SK-N-SH treated with all-trans-retinoic acid at 6 μM for 48 hours (cell line): ENCODE measurements at regions not wholly inside any gene's neighbourhood (a gene's known extent, or its start where the extent isn't known, plus 50 kb on each side); places are given as distances from the start of the nearest gene placed in this dataset.

ENCODE experiments used
- ATAC-seq: fragments of 200-7000 bp; cut with Tn5 transposase; 3 replicates; pipeline ENCODE4 v1.9.1; 2020; ENCODE audit warnings: mild to moderate bottlenecking, moderate library complexity
- ARNTL ChIP-seq: fragments of 450-650 bp; formaldehyde crosslinking; IDR thresholded peaks from 2 replicates; pipeline ENCODE4 v1.5.0; 2020; ENCODE audit warnings: low read depth, mild to moderate bottlenecking, moderate library complexity, borderline replicate concordance
- BACH2 ChIP-seq: fragments of 250-450 bp; sonication (Bioruptor Pico); IDR thresholded peaks from 2 replicates; pipeline ENCODE4 v1.9.0; 2021; ENCODE audit warnings: mild to moderate bottlenecking, borderline replicate concordance
- CSDC2 ChIP-seq: fragments of 250-450 bp; sonication (Bioruptor Pico); IDR thresholded peaks from 2 replicates; pipeline ENCODE4 v1.5.0; 2020; ENCODE audit warnings: mild to moderate bottlenecking, moderate library complexity
- CSRNP3 ChIP-seq: fragments of 250-450 bp; sonication (Bioruptor Pico); IDR thresholded peaks from 2 replicates; pipeline ENCODE4 v1.5.1; 2021; ENCODE audit warnings: mild to moderate bottlenecking, moderate library complexity
- ESRRG ChIP-seq: fragments of 250-450 bp; sonication (Bioruptor Pico); IDR thresholded peaks from 2 replicates; pipeline ENCODE4 v1.6.1; 2021; ENCODE audit warnings: mild to moderate bottlenecking
- GLIS3 ChIP-seq: fragments of 250-450 bp; sonication (Bioruptor Pico); IDR thresholded peaks from 2 replicates; pipeline ENCODE4 v1.5.0; 2020; ENCODE audit warnings: mild to moderate bottlenecking, moderate library complexity
- ISL1 ChIP-seq: fragments of 250-450 bp; sonication (Bioruptor Pico); IDR thresholded peaks from 2 replicates; pipeline ENCODE4 v2.1.2; 2022; ENCODE audit warnings: mild to moderate bottlenecking, moderate library complexity
- OSR1 ChIP-seq: fragments of 250-450 bp; sonication (Bioruptor Pico); IDR thresholded peaks from 2 replicates; pipeline ENCODE4 v1.8.0; 2022; ENCODE audit warnings: moderate library complexity, mild to moderate bottlenecking, inconsistent platforms
- PATZ1 ChIP-seq: fragments of 250-450 bp; sonication (Bioruptor Pico); IDR thresholded peaks from 2 replicates; pipeline ENCODE4 v1.8.0; 2020; ENCODE audit warnings: mild to moderate bottlenecking, moderate library complexity, borderline replicate concordance
- POU6F1 ChIP-seq: fragments of 250-450 bp; sonication (Bioruptor Pico); IDR thresholded peaks from 2 replicates; pipeline ENCODE4 v1.8.0; 2021; ENCODE audit warnings: low read depth, mild to moderate bottlenecking, moderate library complexity, borderline replicate concordance
- PPARA ChIP-seq: fragments of 250-450 bp; sonication (Bioruptor Pico); IDR thresholded peaks from 2 replicates; pipeline ENCODE4 v1.5.0; 2020; ENCODE audit warnings: mild to moderate bottlenecking, borderline replicate concordance
- RARB ChIP-seq: fragments of 250-450 bp; sonication (Bioruptor Pico); IDR thresholded peaks from 2 replicates; pipeline ENCODE4 v1.8.0; 2021; ENCODE audit warnings: mild to moderate bottlenecking, moderate library complexity
- SNAI2 ChIP-seq: fragments of 250-450 bp; sonication (Bioruptor Pico); IDR thresholded peaks from 2 replicates; pipeline ENCODE4 v1.5.0; 2020; ENCODE audit warnings: mild to moderate bottlenecking, moderate library complexity
- TCF4 ChIP-seq: fragments of 250-450 bp; sonication (Bioruptor Pico); IDR thresholded peaks from 2 replicates; pipeline ENCODE4 v1.8.0; 2021; ENCODE audit warnings: mild to moderate bottlenecking, moderate library complexity, borderline replicate concordance
- TOX ChIP-seq: fragments of 250-450 bp; sonication (Bioruptor Pico); IDR thresholded peaks from 2 replicates; pipeline ENCODE4 v1.8.0; 2021; ENCODE audit warnings: mild to moderate bottlenecking, moderate library complexity, borderline replicate concordance
- ZFP3 ChIP-seq: fragments of 250-450 bp; sonication (Bioruptor Pico); IDR thresholded peaks from 2 replicates; pipeline ENCODE4 v1.5.0; 2020; ENCODE audit warnings: mild to moderate bottlenecking, moderate library complexity
- ZNF565 ChIP-seq: fragments of 450-650 bp; formaldehyde crosslinking; conservative IDR thresholded peaks from 2 replicates; pipeline ENCODE4 v1.5.0; 2020; ENCODE audit warnings: low read depth, mild to moderate bottlenecking, moderate library complexity
- ZNF70 ChIP-seq: fragments of 450-650 bp; formaldehyde crosslinking; IDR thresholded peaks from 2 replicates; pipeline ENCODE4 v1.5.0; 2020; ENCODE audit warnings: mild to moderate bottlenecking, moderate library complexity
- ZNF8 ChIP-seq: fragments of 450-650 bp; formaldehyde crosslinking; IDR thresholded peaks from 2 replicates; pipeline ENCODE4 v1.5.0; 2020; ENCODE audit warnings: mild to moderate bottlenecking, moderate library complexity
- TF ChIP-seq, protein P1 (sequence below): fragments of 250-450 bp; sonication (Bioruptor Pico); IDR thresholded peaks from 2 replicates; pipeline ENCODE4 v1.5.0; 2020; ENCODE audit warnings: mild to moderate bottlenecking, moderate library complexity
- TF ChIP-seq, protein P2 (sequence below): fragments of 250-450 bp; sonication (Bioruptor Pico); IDR thresholded peaks from 2 replicates; pipeline ENCODE4 v1.5.1; 2020; ENCODE audit warnings: low read depth, mild to moderate bottlenecking, moderate library complexity

DNA sequence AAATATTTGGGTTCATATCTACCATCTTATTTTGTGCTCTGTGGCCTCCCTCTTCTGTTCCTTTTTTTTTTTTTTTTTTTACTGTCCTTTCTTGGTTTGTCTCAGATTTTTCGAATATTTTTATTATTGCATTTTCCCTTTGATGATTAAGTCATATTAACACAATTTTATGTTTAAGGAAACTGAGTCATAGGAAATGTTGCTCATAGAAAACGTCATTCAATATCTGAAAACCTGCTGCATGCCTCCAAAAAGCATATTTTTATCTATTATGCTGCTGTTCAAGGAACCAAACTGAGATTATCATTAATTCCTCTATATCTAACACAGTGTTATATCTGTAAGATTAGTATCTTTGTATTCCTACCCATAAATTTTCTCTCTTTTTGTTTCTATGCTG lies 614.3 kb upstream of the SLC8A1 start:
- no peak for ATAC-seq
- TF ChIP-seq PPARA (CRISPR knock-in tag), result no peak
- no peak for TF ChIP-seq CSDC2 (CRISPR knock-in tag)
- TF ChIP-seq ESRRG (CRISPR knock-in tag), result no peak
- TF ChIP-seq, protein P1, sequence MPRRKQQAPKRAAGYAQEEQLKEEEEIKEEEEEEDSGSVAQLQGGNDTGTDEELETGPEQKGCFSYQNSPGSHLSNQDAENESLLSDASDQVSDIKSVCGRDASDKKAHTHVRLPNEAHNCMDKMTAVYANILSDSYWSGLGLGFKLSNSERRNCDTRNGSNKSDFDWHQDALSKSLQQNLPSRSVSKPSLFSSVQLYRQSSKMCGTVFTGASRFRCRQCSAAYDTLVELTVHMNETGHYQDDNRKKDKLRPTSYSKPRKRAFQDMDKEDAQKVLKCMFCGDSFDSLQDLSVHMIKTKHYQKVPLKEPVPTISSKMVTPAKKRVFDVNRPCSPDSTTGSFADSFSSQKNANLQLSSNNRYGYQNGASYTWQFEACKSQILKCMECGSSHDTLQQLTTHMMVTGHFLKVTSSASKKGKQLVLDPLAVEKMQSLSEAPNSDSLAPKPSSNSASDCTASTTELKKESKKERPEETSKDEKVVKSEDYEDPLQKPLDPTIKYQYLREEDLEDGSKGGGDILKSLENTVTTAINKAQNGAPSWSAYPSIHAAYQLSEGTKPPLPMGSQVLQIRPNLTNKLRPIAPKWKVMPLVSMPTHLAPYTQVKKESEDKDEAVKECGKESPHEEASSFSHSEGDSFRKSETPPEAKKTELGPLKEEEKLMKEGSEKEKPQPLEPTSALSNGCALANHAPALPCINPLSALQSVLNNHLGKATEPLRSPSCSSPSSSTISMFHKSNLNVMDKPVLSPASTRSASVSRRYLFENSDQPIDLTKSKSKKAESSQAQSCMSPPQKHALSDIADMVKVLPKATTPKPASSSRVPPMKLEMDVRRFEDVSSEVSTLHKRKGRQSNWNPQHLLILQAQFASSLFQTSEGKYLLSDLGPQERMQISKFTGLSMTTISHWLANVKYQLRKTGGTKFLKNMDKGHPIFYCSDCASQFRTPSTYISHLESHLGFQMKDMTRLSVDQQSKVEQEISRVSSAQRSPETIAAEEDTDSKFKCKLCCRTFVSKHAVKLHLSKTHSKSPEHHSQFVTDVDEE (CRISPR knock-in tag), result no peak
- no peak for TF ChIP-seq ARNTL (CRISPR knock-in tag)
- TF ChIP-seq SNAI2 (CRISPR knock-in tag), result no peak
- TF ChIP-seq OSR1 (CRISPR knock-in tag), result no peak

DNA sequence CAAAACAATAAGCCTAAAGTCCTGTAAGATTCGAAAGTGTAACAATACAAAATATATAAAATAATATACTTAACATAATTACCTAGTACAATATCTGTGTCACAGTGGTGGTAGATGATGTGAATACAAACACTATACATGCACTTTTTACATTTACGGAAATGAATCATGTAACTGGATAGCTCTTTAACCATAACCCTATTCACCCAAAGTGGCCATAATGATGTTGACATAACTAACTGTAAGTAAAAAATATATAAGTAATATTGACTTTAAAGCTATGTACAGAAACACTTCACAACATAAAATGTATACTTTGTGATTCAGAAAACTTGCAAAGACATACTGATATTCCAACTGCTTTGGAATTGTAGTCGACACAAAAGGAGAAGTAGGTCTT lies 616.9 kb upstream of the SLC8A1 start:
- ATAC-seq, result no peak
- no peak for TF ChIP-seq OSR1 (CRISPR knock-in tag)
- no peak for TF ChIP-seq ISL1 (CRISPR knock-in tag)
- no peak for TF ChIP-seq RARB (CRISPR knock-in tag)
- TF ChIP-seq ZFP3 (CRISPR knock-in tag), result no peak
- TF ChIP-seq PATZ1 (CRISPR knock-in tag), result no peak
- TF ChIP-seq, protein P2, sequence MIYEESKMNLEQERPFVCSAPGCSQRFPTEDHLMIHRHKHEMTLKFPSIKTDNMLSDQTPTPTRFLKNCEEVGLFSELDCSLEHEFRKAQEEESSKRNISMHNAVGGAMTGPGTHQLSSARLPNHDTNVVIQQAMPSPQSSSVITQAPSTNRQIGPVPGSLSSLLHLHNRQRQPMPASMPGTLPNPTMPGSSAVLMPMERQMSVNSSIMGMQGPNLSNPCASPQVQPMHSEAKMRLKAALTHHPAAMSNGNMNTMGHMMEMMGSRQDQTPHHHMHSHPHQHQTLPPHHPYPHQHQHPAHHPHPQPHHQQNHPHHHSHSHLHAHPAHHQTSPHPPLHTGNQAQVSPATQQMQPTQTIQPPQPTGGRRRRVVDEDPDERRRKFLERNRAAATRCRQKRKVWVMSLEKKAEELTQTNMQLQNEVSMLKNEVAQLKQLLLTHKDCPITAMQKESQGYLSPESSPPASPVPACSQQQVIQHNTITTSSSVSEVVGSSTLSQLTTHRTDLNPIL (CRISPR knock-in tag), result no peak
- no peak for TF ChIP-seq GLIS3 (CRISPR knock-in tag)

GRCh38 chr2:41078341-41078740 lies 626.5 kb upstream of the SLC8A1 start:
- TF ChIP-seq SNAI2 (CRISPR knock-in tag) (no peak), BACH2 (CRISPR knock-in tag) (no peak), CSDC2 (CRISPR knock-in tag) (no peak), OSR1 (CRISPR knock-in tag) (no peak), CSRNP3 (no peak), ZNF70 (no peak), TCF4 (CRISPR knock-in tag) (no peak), ZNF565 (no peak), ESRRG (CRISPR knock-in tag) (no peak), RARB (CRISPR knock-in tag) (no peak), TOX (CRISPR knock-in tag) (no peak), ZNF8 (CRISPR knock-in tag) (no peak), GLIS3 (CRISPR knock-in tag) (no peak), POU6F1 (CRISPR knock-in tag) (no peak), ARNTL (CRISPR knock-in tag) (no peak), PPARA (CRISPR knock-in tag) (no peak)
- TF ChIP-seq, protein P1 (CRISPR knock-in tag), result no peak
- no peak for ATAC-seq
